GM06990 (cell line): ENCODE measurements at regions not wholly inside any gene's neighbourhood (a gene's known extent, or its start where the extent isn't known, plus 50 kb on each side); places are given as distances from the start of the nearest gene placed in this dataset.

Experiments used
- DNase-seq: peaks from one replicate; pipeline ENCODE4 v3.0.0-alpha.2; 2011; ENCODE audit not compliant: insufficient read length; ENCODE audit errors: extremely low read depth
- H3K27me3 ChIP-seq: replicated peaks from 2 replicates; pipeline ENCODE4 v1.6.0; 2011; ENCODE audit warnings: low read length; ENCODE audit not compliant: control insufficient read depth, insufficient read depth
- H3K36me3 ChIP-seq: 2 replicates; pipeline ENCODE4 v1.5.1; 2011; ENCODE audit warnings: low read length; ENCODE audit not compliant: control insufficient read depth, insufficient read depth
- H3K4me3 ChIP-seq: replicated peaks from 2 replicates; pipeline ENCODE4 v1.5.1; 2011; ENCODE audit warnings: low read depth, mild to moderate bottlenecking, control low read depth, low read length
- TF ChIP-seq, protein P1 (sequence below): IDR thresholded peaks from 2 replicates; pipeline ENCODE4 v1.5.1; 2011; ENCODE audit warnings: low read length, control low read depth, mild to moderate bottlenecking, inconsistent platforms; ENCODE audit not compliant: insufficient read depth, poor library complexity, severe bottlenecking

DNA sequence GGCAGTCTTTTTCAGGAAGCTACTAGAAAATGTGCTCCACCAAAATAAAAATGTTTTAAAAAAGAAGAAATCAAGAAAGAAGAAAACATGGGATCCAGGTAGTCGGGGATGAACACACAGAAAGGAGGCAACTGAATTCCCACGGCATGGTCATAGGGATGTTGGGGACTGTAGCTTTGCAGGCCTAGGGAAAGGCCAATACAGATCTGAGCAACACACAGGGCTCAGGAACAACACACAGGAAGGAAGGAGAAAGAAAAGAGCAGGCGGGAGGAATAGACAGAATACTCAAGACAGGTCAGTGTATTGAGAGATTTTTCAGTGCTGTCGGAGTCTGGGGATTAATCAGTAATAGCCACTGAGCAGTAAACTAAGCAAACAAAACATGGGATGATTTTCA lies 142.7 kb upstream of the SYT6 start:
- Histone ChIP-seq H3K36me3 (no peaks in the 10 kb centered on the region), H3K4me3 (no peak overlapping the region), H3K27me3 (peaks cover 2% of the 10 kb centered on the region)
- DNase-seq: no peak
- TF ChIP-seq, protein P1, sequence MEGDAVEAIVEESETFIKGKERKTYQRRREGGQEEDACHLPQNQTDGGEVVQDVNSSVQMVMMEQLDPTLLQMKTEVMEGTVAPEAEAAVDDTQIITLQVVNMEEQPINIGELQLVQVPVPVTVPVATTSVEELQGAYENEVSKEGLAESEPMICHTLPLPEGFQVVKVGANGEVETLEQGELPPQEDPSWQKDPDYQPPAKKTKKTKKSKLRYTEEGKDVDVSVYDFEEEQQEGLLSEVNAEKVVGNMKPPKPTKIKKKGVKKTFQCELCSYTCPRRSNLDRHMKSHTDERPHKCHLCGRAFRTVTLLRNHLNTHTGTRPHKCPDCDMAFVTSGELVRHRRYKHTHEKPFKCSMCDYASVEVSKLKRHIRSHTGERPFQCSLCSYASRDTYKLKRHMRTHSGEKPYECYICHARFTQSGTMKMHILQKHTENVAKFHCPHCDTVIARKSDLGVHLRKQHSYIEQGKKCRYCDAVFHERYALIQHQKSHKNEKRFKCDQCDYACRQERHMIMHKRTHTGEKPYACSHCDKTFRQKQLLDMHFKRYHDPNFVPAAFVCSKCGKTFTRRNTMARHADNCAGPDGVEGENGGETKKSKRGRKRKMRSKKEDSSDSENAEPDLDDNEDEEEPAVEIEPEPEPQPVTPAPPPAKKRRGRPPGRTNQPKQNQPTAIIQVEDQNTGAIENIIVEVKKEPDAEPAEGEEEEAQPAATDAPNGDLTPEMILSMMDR: no peak

GRCh38 chr1:114295321-114295720 lies 141.7 kb upstream of the SYT6 start:
- H3K4me3 ChIP-seq: no peak overlapping the region
- TF ChIP-seq, protein P1: no peak

GRCh38 chr1:114292835-114293234 lies 139.2 kb upstream of the SYT6 start:
- Histone ChIP-seq H3K4me3 (no peak overlapping the region), H3K27me3 (no peaks in the 10 kb centered on the region; the same call in none of the 2 replicates), H3K36me3 (no peaks in the 10 kb centered on the region)
- TF ChIP-seq, protein P1: no peak
- DNase-seq: no peak

More at GRCh38 chr1:114295321-114295720, 141.7 kb upstream of the SYT6 start:
- H3K27me3 ChIP-seq: peaks cover 2% of the 10 kb centered on the region
- H3K36me3 ChIP-seq: no peaks in the 10 kb centered on the region
- DNase-seq: no peak

GRCh38 chr1:114292194-114292593 lies 138.5 kb upstream of the SYT6 start:
- Histone ChIP-seq H3K4me3 (no peak overlapping the region), H3K36me3 (no peaks in the 10 kb centered on the region), H3K27me3 (no peaks in the 10 kb centered on the region; the same call in none of the 2 replicates)
- TF ChIP-seq, protein P1: no peak
- DNase-seq: no peak

DNA sequence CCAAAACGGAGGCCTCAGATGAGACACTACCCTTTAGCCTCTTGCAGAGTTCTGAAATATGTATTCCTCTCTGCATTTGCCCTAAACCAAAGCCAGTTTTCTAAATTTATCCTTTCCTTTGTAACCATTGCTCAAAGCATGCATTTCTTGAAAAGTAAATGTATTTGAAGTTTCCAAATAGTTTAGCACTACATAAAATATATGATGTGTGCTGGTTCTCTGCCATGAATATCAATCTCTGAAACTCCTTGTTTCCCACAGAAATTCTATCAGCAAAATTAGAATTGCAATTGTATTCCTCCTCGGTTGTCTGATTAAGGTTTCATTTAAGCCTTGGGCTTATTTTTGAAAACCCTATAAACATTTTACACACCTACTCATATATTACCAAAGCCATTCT lies 137.1 kb upstream of the SYT6 start:
- Histone ChIP-seq H3K4me3 (no peak overlapping the region), H3K27me3 (no peaks in the 10 kb centered on the region; the same call in 1 of the 2 replicates), H3K36me3 (no peaks in the 10 kb centered on the region)
- no peak for DNase-seq
- TF ChIP-seq, protein P1: no peak

GRCh38 chr1:114290341-114290740 lies 136.7 kb upstream of the SYT6 start:
- H3K4me3 ChIP-seq: no peak overlapping the region

More at GRCh38 chr1:114290341-114290740, 136.7 kb upstream of the SYT6 start:
- no peak for DNase-seq
- TF ChIP-seq, protein P1: no peak
- H3K27me3 ChIP-seq: no peaks in the 10 kb centered on the region; the same call in 1 of the 2 replicates
- no peaks in the 10 kb centered on the region for H3K36me3 ChIP-seq
